NCI-H128 (cell line): ENCODE measurements at regions not wholly inside any gene's neighbourhood (a gene's known extent, or its start where the extent isn't known, plus 50 kb on each side); places are given as distances from the start of the nearest gene placed in this dataset.
"Not testable (repeated sequence)": the region's sequence is repeated elsewhere in the genome, so short reads cannot be mapped to it uniquely, and the experiment has no call there.

Experiments
- DNase-seq: peaks from one replicate; lab custom pipeline; 2025; ENCODE audit not compliant: unreplicated experiment; lab: John Stamatoyannopoulos, UW

DNA sequence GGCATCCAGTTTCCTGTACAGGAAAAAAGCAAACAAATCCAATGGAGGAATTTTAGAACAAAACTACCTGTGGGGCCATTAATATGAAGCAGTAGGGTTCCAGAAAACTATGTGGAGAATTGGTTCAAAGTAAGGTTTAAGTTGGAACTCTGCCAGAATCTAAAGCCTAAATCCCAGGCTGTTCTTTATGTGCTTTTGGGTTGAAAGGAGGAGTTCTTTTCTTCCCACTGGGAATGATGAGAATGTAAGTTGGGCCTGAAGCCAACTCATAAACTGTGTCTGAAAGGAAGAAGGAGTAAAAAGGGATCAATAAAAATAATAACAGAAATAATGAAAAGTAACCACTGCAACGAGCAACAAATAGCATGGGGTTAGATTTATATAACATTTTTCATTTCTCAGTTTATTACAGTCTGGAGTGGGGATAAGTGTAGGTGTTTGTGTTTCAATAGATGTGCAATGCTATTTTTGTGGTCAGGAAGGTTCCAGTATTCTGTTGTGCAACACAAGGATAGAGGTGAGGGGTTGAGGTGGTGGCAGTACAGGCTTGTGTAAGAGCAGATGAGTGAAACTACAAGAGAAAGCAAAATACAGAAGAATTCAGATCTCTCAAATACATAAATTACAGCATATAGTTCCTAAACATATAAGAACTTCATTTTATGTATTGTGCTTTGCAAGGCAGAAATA lies 373.6 kb downstream of the EMP1 start:
- DNase-seq = no peak

GRCh38 chr12:13566292-13566691 lies 369.8 kb downstream of the EMP1 start:
- DNase-seq = no peak

DNA sequence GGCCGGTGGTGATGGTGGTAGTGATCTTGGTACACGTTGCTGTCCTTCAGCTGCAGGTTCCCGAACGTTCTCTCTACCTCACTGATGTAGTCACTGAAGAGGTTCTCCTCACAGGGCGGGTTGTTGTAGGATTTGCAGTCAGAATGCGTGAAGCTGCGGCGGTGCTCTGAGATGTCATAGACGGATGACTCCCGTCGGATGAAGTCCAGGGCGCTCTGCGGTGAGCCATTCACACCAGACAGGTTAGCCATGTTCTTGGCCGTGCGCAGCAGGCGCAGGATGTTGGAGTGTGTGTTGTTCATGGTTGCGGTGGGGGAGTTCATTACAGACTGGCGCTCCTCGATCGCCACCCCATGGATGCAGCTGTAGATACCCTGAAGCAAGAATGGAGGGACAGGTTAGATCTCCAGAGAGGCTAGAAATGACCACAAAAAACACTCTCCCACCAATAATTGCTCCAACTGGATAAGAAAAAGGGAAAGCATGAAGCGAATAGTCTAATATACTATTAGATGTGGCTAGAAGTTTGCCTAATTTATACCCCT lies 367.8 kb downstream of the EMP1 start:
- no peak for DNase-seq

GRCh38 chr12:13563743-13564125 lies 367.2 kb downstream of the EMP1 start:
- DNase-seq = no peak

- DNase-seq = no peak
These were observed 366.6 kb downstream of the EMP1 start for GRCh38 chr12:13562915-13563742.

- no peak for DNase-seq
These were observed 365.4 kb downstream of the EMP1 start for GRCh38 chr12:13561923-13562322.

GRCh38 chr12:13559318-13559978 lies 362.9 kb downstream of the EMP1 start:
- no peak for DNase-seq

GRCh38 chr12:13552830-13553229 lies 356.3 kb downstream of the EMP1 start:
- no peak for DNase-seq

DNA sequence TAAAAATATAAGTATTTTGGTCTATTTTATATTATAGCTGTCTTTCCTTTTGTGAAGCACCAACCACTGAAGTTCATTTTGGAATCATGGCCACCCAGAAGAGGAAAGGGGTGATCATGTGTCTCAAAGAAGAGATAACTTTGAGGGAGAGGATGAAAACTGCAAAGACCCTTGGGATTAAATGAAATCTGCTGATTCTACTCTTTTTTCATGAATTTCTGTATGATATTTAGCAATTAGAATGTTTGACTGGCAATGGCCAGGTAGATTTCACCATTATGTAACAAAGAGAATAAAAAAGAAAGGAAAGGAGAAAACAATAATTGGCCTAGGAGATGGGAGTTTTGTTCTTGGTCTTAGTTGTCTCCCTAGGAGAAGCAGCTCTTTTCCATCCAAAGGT lies 350.8 kb downstream of the EMP1 start:
- DNase-seq = no peak

GRCh38 chr12:13546231-13546630 lies 349.7 kb downstream of the EMP1 start:
- DNase-seq = no peak

DNA sequence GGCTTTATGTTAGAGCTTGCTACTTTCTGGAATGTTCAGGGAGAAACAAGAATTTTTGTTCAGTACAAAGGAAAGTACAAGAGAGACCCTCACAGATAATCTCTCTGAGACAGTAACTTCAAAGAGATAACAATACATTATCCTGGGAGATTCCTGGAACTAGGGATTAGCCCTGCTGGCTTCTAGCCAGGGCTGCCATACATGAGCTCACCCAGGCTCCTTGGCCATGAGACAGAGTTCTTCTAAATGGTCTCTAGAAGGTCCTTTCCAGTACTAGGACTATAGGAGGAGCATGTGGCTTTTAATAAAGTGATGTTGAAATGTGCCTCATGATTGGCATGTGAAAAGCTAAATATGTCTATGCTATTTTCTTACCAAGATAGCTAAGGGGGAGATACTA lies 342.5 kb downstream of the EMP1 start:
- DNase-seq = no peak

DNA sequence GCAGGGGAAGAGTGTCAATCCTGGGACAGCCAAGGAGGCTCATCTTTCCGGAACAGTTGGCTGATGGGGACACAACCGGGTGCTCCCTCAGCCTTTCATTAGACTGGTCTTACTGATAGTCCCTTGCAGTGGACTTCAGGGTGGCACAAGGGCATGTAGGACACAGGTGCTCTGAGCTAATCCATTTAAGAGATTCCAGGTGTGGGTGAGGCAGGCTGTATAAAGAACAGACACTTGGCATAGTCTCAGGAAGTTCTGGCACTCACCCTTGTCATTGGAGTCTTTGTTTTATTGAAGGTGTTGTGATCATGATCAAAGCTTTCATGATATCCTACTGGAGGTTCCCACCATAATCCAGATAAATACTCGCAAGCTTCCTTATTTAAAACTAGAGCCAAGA lies 341.6 kb downstream of the EMP1 start:
- DNase-seq = no peak

- no peak for DNase-seq
These were observed 341.1 kb downstream of the EMP1 start for GRCh38 chr12:13537623-13538022.

GRCh38 chr12:13536219-13536910 lies 339.8 kb downstream of the EMP1 start:
- DNase-seq = no peak

- peak; percentile 37 for DNase-seq
These were observed 338.3 kb downstream of the EMP1 start for GRCh38 chr12:13534645-13535398.

DNA sequence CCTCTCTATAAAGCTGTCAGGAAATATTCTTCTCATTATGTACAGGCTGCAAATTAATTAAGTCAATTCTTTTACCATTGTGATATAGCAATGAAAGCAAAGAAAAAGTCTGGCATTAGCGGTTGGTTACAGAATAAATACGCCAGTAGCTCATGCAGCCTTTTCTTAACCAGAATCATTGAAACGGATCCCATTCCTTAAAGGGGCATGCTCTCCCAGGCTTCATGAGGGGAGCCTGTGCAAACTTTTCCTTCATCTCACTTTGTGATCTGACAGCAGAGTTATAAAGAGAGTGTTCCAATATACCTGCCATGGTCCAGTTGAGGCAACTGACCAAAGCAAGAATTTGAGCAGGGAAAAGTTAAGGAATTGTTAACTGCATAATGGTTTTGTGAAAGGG lies 337.7 kb downstream of the EMP1 start:
- no peak for DNase-seq

- peak; percentile 53 for DNase-seq
These were observed 334.4 kb downstream of the EMP1 start for GRCh38 chr12:13530966-13531365.

DNA sequence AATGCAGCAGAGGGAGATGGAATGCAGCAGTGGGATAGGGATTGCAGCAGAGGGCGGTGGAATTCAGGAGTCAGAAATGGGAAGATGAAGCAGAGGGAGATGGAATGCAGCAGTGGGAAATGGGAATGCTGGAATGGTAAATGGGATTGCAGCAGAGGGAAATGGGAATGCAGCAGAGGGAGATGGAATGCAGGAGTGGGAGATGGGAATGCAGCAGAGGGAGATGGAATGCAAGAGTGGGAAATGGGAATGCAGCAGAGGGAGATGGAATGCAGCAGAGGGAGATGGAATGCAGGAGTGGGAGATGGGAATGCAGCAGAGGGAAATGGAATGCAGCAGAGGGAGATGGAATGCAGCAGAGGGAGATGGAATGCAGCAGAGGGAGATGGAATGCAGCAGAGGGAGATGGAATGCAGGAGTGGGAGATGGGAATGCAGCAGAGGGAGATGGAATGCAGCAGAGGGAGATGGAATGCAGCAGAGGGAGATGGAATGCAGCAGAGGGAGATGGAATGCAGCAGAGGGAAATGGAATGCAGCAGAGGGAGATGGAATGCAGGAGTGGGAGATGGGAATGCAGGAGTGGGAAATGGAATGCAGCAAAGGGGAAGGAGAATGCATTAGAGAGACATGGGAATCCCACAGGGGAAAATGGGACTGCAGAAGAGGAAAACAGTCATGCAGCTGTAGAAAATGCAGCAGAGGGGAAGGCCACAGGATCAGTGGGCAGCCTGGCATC lies 329.8 kb downstream of the EMP1 start:
- DNase-seq = not testable (repeated sequence)

- no peak for DNase-seq
These were observed 327.2 kb downstream of the EMP1 start for GRCh38 chr12:13523536-13524307.
